ENCODE measurements at regions not wholly inside any gene's neighbourhood (a gene's known extent, or its start where the extent isn't known, plus 50 kb on each side); places are given as distances from the start of the nearest gene placed in this dataset.

DNA sequence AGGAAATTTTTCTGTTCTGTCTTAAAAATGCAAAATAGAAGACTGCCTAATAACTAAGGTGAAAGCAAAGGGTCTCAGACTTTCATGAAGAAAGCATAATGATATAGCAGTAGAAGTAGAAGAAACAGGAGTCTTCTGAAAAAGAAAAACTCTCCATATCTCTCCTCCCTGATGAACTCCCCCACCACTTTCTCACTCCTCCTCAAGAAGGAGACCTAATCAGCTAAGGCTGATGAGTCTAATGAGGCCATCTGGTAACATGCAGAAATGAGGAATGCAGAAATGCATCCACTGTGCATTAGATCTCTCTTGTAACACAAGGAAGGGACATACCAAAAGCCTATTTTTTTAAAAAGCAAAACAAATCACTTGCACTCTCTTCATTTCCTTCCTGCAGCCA is 273.7 kb upstream of the UBE2E3 start:
- ChIA-PET CTCF (no interaction called here), POLR2A (no interaction called here), RAD21 (ENCODE audit: low non-redundant PET in 1 of 2, low total read pairs in 2 of 2, uncharacterized antibody in 2 of 2, unreplicated experiment in 2 of 2) (no interaction called here)
- Histone ChIP-seq H2AFZ (ENCODE audit: low read depth, low read length, poor library complexity, severe bottlenecking) (no peak overlapping the region), H3K4me3 (replicated peaks in 1 of 2; ENCODE audit: low read depth in 1 of 2, low read length in 2 of 2) (no peak overlapping the region), H3K9me2 (ENCODE audit: insufficient read depth) (peaks cover 4% of the 10 kb centered on the region; the same call in 1 of the 2 replicates), H3K9me3 (ENCODE audit: control insufficient read depth in 1 of 2, insufficient read depth in 1 of 2, low read depth in 1 of 2, low read length in 2 of 2) (no peaks in the 10 kb centered on the region), H3K79me2 (ENCODE audit: insufficient read depth, low read length) (no peaks in the 10 kb centered on the region), H3K9ac (ENCODE audit: low read length) (no peak overlapping the region), H3K4me2 (ENCODE audit: low read length) (no peak overlapping the region), H3K4me1 (ENCODE audit: control insufficient read depth in 1 of 2, insufficient read depth in 2 of 2, low read length in 2 of 2) (peaks cover 0 to 7% of the 10 kb centered on the region in 2 experiments; a peak in 2 of 4 replicates), H3K27me3 (ENCODE audit: insufficient read depth, low read length) (no peaks in the 10 kb centered on the region), H3K27ac (ENCODE audit: low read depth, low read length) (no peak overlapping the region), H3K36me3 (ENCODE audit: control insufficient read depth in 1 of 2, insufficient read depth in 2 of 2, low read length in 2 of 2) (no peaks in the 10 kb centered on the region), H4K20me1 (ENCODE audit: insufficient read depth) (no peaks in the 10 kb centered on the region)
- no peak for ATAC-seq
- BruUV-seq (replicated peaks) = no TSS peak
- TF ChIP-seq SP1 (IDR thresholded peaks at IDR 0.05; ENCODE audit: low read depth) (no peak), RAD21 (IDR thresholded peaks at IDR 0.05; ENCODE audit: low read depth) (no peak), EZH2 (IDR thresholded peaks at IDR 0.05) (no peak), YY1 (IDR thresholded peaks at IDR 0.05; ENCODE audit: extremely low read depth, insufficient replicate concordance, low read depth, low read length) (no peak), CEBPB (IDR thresholded peaks at IDR 0.05; ENCODE audit: low read depth) (no peak), EGR1 (IDR thresholded peaks at IDR 0.05; ENCODE audit: low read depth) (no peak), ZNF274 (IDR thresholded peaks at IDR 0.05; ENCODE audit: low read depth, low read length) (no peak), SIN3A (IDR thresholded peaks at IDR 0.05; ENCODE audit: low read depth) (no peak), POLR2A (IDR thresholded peaks at IDR 0.05; ENCODE audit: borderline replicate concordance, extremely low read depth, insufficient read depth, insufficient read length) (no peak), REST (IDR thresholded peaks at IDR 0.05; ENCODE audit: low read depth) (no peak), TCF7L2 (IDR thresholded peaks at IDR 0.05; ENCODE audit: borderline replicate concordance, extremely low read depth, insufficient read depth, insufficient read length) (no peak), ZFX (IDR thresholded peaks at IDR 0.05) (no peak), ELF1 (IDR thresholded peaks at IDR 0.05; ENCODE audit: borderline replicate concordance, low read depth) (no peak), CTCF (IDR thresholded peaks at IDR 0.05 in 2 of 3, conservative IDR thresholded peaks at IDR 0.05 in 1 of 3; ENCODE audit: borderline replicate concordance in 1 of 3, insufficient read depth in 1 of 3, low read depth in 2 of 3, low read length in 2 of 3) (no peak), FOSL1 (IDR thresholded peaks at IDR 0.05; ENCODE audit: low read depth) (no peak), CBX3 (IDR thresholded peaks at IDR 0.05; ENCODE audit: low read depth) (no peak), ZBTB33 (IDR thresholded peaks at IDR 0.05; ENCODE audit: extremely low read depth, insufficient replicate concordance, low read length) (no peak)
- DNase-seq (ENCODE audit: low read depth, low spot score) = no peak
- intact Hi-C loops (cut with micrococcal nuclease) = no loop called here
